H9 (cell line): ENCODE measurements at regions not wholly inside any gene's neighbourhood (a gene's known extent, or its start where the extent isn't known, plus 50 kb on each side); places are given as distances from the start of the nearest gene placed in this dataset.

ENCODE experiments used
- DNase-seq: peaks from one replicate; pipeline ENCODE4 v3.0.0-alpha.2; 2017
- H2AFZ ChIP-seq: one replicate; pipeline ENCODE4 v1.6.1; 2013; ENCODE audit warnings: mild to moderate bottlenecking, low read length, control low read depth, moderate library complexity
- H2AK5ac ChIP-seq: 2 replicates; pipeline ENCODE4 v1.6.1; 2013; ENCODE audit warnings: low read length, control low read depth, mixed read lengths; ENCODE audit not compliant: insufficient read length
- H2BK120ac ChIP-seq: one replicate; pipeline ENCODE4 v1.6.1; 2013; ENCODE audit warnings: low read depth, mild to moderate bottlenecking, low read length, control low read depth, inconsistent platforms; ENCODE audit not compliant: poor library complexity, severe bottlenecking
- H2BK12ac ChIP-seq: 2 replicates; pipeline ENCODE4 v1.6.1; 2013; ENCODE audit warnings: low read length, control low read depth, mixed read lengths, low read depth; ENCODE audit not compliant: insufficient read length
- H2BK15ac ChIP-seq: 2 replicates; pipeline ENCODE4 v1.6.1; 2013; ENCODE audit warnings: low read depth, low read length, control low read depth
- H2BK20ac ChIP-seq: one replicate; pipeline ENCODE4 v1.6.1; 2013; ENCODE audit warnings: low read depth, mild to moderate bottlenecking, low read length, control low read depth, inconsistent platforms; ENCODE audit not compliant: poor library complexity, severe bottlenecking
- H2BK5ac ChIP-seq: 2 replicates; pipeline ENCODE4 v1.6.1; 2013; ENCODE audit warnings: low read length, control low read depth, mixed read lengths; ENCODE audit not compliant: insufficient read length
- H3K14ac ChIP-seq: 2 replicates; pipeline ENCODE4 v1.6.1; 2013; ENCODE audit warnings: low read length, control low read depth; ENCODE audit not compliant: insufficient read depth
- H3K18ac ChIP-seq: 2 replicates; pipeline ENCODE4 v1.6.1; 2013; ENCODE audit warnings: low read depth, mild to moderate bottlenecking, mixed read lengths, low read length, control low read depth; ENCODE audit not compliant: insufficient read length
- H3K23ac ChIP-seq: 2 replicates; pipeline ENCODE4 v1.6.1; 2013; ENCODE audit warnings: low read length, control low read depth, mixed read lengths, low read depth; ENCODE audit not compliant: insufficient read length
- H3K23me2 ChIP-seq: 2 replicates; pipeline ENCODE4 v1.6.1; 2013; ENCODE audit warnings: low read depth, mild to moderate bottlenecking, mixed read lengths, low read length, control low read depth; ENCODE audit not compliant: insufficient read length, poor library complexity, severe bottlenecking
- H3K27ac ChIP-seq: 2 replicates; pipeline ENCODE4 v1.5.1; 2013; ENCODE audit warnings: low read length, control low read depth, mixed read lengths, low read depth; ENCODE audit not compliant: insufficient read length
- H3K27me3 ChIP-seq: 2 replicates; pipeline ENCODE4 v1.6.1; 2013; ENCODE audit warnings: low read length, control low read depth, inconsistent platforms; ENCODE audit not compliant: insufficient read depth
- H3K4ac ChIP-seq: 2 replicates; pipeline ENCODE4 v1.6.1; 2013; ENCODE audit warnings: low read depth, mild to moderate bottlenecking, control low read depth, inconsistent platforms, low read length, moderate library complexity
- H3K4me1 ChIP-seq: 2 replicates; pipeline ENCODE4 v1.6.1; 2013; ENCODE audit warnings: low read length, control low read depth, inconsistent platforms; ENCODE audit not compliant: insufficient read depth
- H3K4me2 ChIP-seq: 2 replicates; pipeline ENCODE4 v1.6.1; 2013; ENCODE audit warnings: low read length, control low read depth, mixed read lengths; ENCODE audit not compliant: insufficient read length, insufficient read depth
- H3K56ac ChIP-seq: 2 replicates; pipeline ENCODE4 v1.6.1; 2013; ENCODE audit warnings: low read depth, mild to moderate bottlenecking, mixed read lengths, low read length, control low read depth; ENCODE audit not compliant: insufficient read length
- H3K79me1 ChIP-seq: 2 replicates; pipeline ENCODE4 v1.6.1; 2013; ENCODE audit warnings: low read depth, mild to moderate bottlenecking, moderate library complexity, low read length, control low read depth, inconsistent platforms; ENCODE audit not compliant: insufficient read depth, poor library complexity, severe bottlenecking
- H3K79me2 ChIP-seq: 2 replicates; pipeline ENCODE4 v1.6.1; 2013; ENCODE audit warnings: low read length, control low read depth, inconsistent platforms; ENCODE audit not compliant: insufficient read depth
- H3K9ac ChIP-seq: 2 replicates; pipeline ENCODE4 v1.6.1; 2013; ENCODE audit warnings: low read length, control low read depth, mixed read lengths; ENCODE audit not compliant: insufficient read length; ENCODE audit errors: extremely low read depth
- H3K9me3 ChIP-seq: one replicate; pipeline ENCODE4 v1.6.1; 2013; ENCODE audit warnings: low read depth, low read length, inconsistent platforms; ENCODE audit not compliant: control insufficient read depth
- H3T11ph ChIP-seq: one replicate; pipeline ENCODE4 v1.6.1; 2013; ENCODE audit warnings: mild to moderate bottlenecking, low read length, control low read depth, inconsistent platforms
- H4K20me1 ChIP-seq: one replicate; pipeline ENCODE4 v1.6.1; 2013; ENCODE audit not compliant: control insufficient read depth, insufficient read length, insufficient read depth
- H4K5ac ChIP-seq: 2 replicates; pipeline ENCODE4 v1.6.1; 2013; ENCODE audit warnings: low read depth, mild to moderate bottlenecking, mixed read lengths, low read length, control low read depth; ENCODE audit not compliant: insufficient read length
- H4K8ac ChIP-seq: replicated peaks from 2 replicates; pipeline ENCODE4 v1.6.1; 2013; ENCODE audit warnings: low read length, control low read depth, mixed read lengths, low read depth; ENCODE audit not compliant: insufficient read length
- H4K91ac ChIP-seq: 2 replicates; pipeline ENCODE4 v1.6.1; 2013; ENCODE audit warnings: low read depth, mild to moderate bottlenecking, moderate library complexity, mixed read lengths, low read length, control low read depth; ENCODE audit not compliant: insufficient read length
- H3K27ac Mint-ChIP-seq, 3 experiments: 2 replicates in 2 of 3; 3 replicates in 1 of 3; pipeline ENCODE4 v1.8.0; 2020 to 2021; ENCODE audit warnings: mixed read lengths in 3 of 3, mild to moderate bottlenecking in 1 of 3, moderate library complexity in 1 of 3
- H3K27me3 Mint-ChIP-seq: 2 replicates; pipeline ENCODE4 v1.8.0; 2021; ENCODE audit warnings: low read depth, mild to moderate bottlenecking, moderate library complexity, mixed read lengths
- H3K36me3 Mint-ChIP-seq, 3 experiments: 2 replicates in 2 of 3; 3 replicates in 1 of 3; pipeline ENCODE4 v1.8.0; 2020 to 2021; ENCODE audit warnings: low read depth in 3 of 3, mixed read lengths in 3 of 3; ENCODE audit not compliant: insufficient read depth in 1 of 3
- H3K4me1 Mint-ChIP-seq, 2 experiments: 2 replicates each; pipeline ENCODE4 v1.8.0; 2020; ENCODE audit warnings: mixed read lengths in 2 of 2
- H3K4me3 Mint-ChIP-seq, 2 experiments: 2 replicates in 1 of 2; 3 replicates in 1 of 2; pipeline ENCODE4 v1.8.0; 2020 to 2021; ENCODE audit warnings: mild to moderate bottlenecking in 2 of 2, mixed read lengths in 2 of 2, moderate library complexity in 1 of 2
- H3K9me3 Mint-ChIP-seq, 2 experiments: 2 replicates in 1 of 2; 3 replicates in 1 of 2; pipeline ENCODE4 v1.8.0; 2020; ENCODE audit warnings: mild to moderate bottlenecking in 2 of 2, mixed read lengths in 2 of 2, moderate library complexity in 1 of 2
- CTCF ChIP-seq: fragments of 200-600 bp; sonication (generic); conservative IDR thresholded peaks from 3 replicates; pipeline ENCODE4 v1.8.0; 2021; ENCODE audit warnings: antibody characterized with exemption, mild to moderate bottlenecking
- WGBS: extraction: QIAGEN DNeasy Blood & Tissue Kit; methylation state at CpG from one replicate; pipeline ENCODE4 v1.1.7; 2013; ENCODE audit warnings: missing lambda C conversion rate, low lambda C conversion rate, mixed read lengths; ENCODE audit not compliant: insufficient read length; ENCODE audit errors: extremely low coverage; 5-methylcytosine and 5-hydroxymethylcytosine counted together

- H4K5ac ChIP-seq = no peak overlapping the region
Measured at GRCh38 chr1:218703836-218704235, 358.7 kb downstream of the TGFB2 start.

More at GRCh38 chr1:218703836-218704235, 358.7 kb downstream of the TGFB2 start:
- H3K27ac ChIP-seq = no peak overlapping the region
- H2BK5ac ChIP-seq = no peak overlapping the region
- no peak overlapping the region for H3K56ac ChIP-seq
- Mint-ChIP-seq H3K4me1 (no peaks in the 10 kb centered on the region), H3K36me3 (no peaks in the 10 kb centered on the region), H3K9me3 (no peaks in the 10 kb centered on the region), H3K4me3 (no peak overlapping the region), H3K27me3 (no peaks in the 10 kb centered on the region), H3K27ac (no peak overlapping the region)
- no peaks in the 10 kb centered on the region for H3K23me2 ChIP-seq
- no peak overlapping the region for H2AFZ ChIP-seq
- no peak for TF ChIP-seq CTCF
- WGBS = no CpG with 5 or more reads among the region's 3 CpGs
- no peaks in the 10 kb centered on the region for H3K27me3 ChIP-seq
- H2BK15ac ChIP-seq = no peak overlapping the region
- no peak overlapping the region for H4K8ac ChIP-seq
- no peaks in the 10 kb centered on the region for H4K20me1 ChIP-seq
- no peak overlapping the region for H2BK20ac ChIP-seq
- no peak overlapping the region for H3K14ac ChIP-seq
- H2BK12ac ChIP-seq = no peak overlapping the region
- H3K23ac ChIP-seq = no peak overlapping the region
- H3K18ac ChIP-seq = no peak overlapping the region
- no peaks in the 10 kb centered on the region for H3K4me1 ChIP-seq
- H2BK120ac ChIP-seq = no peak overlapping the region
- H3T11ph ChIP-seq = no peak overlapping the region
- no peaks in the 10 kb centered on the region for H3K9me3 ChIP-seq
- H3K79me2 ChIP-seq = no peaks in the 10 kb centered on the region
- no peaks in the 10 kb centered on the region for H3K79me1 ChIP-seq
- no peak overlapping the region for H3K9ac ChIP-seq
- no peak overlapping the region for H4K91ac ChIP-seq
- H3K4ac ChIP-seq = no peak overlapping the region
- H3K4me2 ChIP-seq = no peak overlapping the region
- no peak overlapping the region for H2AK5ac ChIP-seq
- no peak for DNase-seq
